Stimulated activated CD4-positive, alpha-beta T cell treated with anti-CD3 and anti-CD28 coated beads, Interleukin-2, amount 100 ng/mL, for 4 hours (primary cell): ENCODE measurements at regions not wholly inside any gene's neighbourhood (a gene's known extent, or its start where the extent isn't known, plus 50 kb on each side); places are given as distances from the start of the nearest gene placed in this dataset.
"Not testable (repeated sequence)": the region's sequence is repeated elsewhere in the genome, so short reads cannot be mapped to it uniquely, and the experiment has no call there.

Experiments used
- DNase-seq: peaks from one replicate; pipeline ENCODE4 v3.0.0-alpha.2; 2020; ENCODE audit warnings: low read depth

DNA sequence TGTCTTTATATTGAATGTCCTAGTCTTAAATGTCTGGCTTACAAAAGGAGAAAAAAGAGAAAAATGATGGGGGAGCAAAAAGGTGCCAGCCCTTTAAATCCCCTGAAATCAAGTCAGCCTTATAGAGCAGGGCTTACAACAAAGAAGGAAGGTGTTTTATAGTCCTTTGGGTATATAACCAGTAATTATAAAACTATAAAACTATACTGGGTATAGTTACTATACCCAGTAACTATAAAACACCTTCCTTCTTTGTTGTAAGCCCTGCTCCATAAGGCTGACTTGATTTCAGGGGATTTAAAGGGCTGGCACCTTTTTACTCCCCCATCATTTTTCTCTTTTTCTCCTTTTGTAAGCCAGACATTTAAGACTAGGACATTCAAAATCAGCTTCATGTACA, 598.0 kb upstream of the SEMA6D start:
- no peak for DNase-seq

DNA sequence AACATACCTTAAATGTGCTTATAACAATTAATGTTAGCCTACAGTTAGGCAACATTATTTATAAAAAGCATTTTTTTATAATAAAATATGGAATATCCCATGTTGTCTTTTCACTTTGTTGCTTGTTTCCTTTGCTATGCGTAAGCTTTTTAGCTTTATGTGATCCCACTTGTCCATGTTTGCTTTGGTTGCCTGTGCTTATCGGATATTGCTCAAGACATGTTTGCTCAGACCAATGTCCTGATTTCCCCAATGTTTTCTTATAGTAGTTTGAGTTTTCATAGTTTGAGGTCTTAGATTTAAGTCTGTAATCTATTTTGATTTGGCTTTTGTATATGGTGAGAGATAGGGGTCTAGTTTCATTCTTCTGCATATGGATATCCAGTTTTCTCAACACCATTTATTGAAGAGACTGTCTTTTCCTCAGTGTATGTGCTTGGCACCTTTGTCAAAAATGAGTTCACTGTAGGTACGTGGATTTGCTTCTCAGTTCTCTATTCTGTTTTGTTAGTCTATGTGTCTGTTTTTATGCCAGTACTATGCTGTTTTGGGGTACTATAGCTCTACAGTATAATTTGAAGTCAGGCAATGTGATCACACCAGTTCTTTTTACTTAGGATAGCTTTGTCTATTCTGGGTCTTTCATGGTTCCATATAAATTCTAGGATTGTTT, 592.7 kb upstream of the SEMA6D start:
- DNase-seq = no peak

DNA sequence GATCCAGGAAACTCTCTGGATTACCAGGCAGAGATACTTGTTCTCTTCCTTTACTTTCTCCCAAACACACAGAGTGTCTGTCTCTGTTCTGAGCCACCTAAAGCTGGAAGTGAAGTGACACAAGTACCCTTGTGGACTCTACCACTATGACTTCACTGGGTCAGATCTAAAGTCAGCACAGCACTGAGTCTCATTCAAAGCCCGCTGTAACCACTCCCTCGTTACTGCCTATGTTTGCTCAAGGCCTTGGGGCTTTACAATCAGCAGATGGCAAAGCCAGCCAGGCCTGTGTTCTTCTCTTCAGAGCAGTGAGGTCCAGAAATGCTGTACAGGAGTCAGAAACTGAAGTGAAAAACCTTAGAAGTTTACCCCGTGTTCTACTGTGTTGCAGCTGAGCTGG, 588.3 kb upstream of the SEMA6D start:
- no peak for DNase-seq

DNA sequence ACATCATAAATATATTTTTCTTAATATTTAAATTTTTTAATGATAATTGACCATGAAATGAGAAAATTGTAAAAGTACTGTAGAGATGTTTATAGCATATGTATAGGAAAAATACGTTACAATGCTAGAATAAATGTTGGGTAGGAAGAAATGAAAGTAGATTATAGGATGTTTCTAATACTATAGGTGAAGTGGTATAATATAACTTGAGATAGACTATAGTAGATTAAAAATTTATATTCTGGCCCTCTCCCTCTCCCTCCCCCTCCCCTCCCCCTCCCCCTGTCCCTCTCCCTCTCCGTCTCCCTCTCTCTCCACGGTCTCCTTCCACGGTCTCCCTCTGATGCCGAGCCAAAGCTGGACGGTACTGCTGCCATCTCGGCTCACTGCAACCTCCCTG, 585.9 kb upstream of the SEMA6D start:
- not testable (repeated sequence) for DNase-seq

DNA sequence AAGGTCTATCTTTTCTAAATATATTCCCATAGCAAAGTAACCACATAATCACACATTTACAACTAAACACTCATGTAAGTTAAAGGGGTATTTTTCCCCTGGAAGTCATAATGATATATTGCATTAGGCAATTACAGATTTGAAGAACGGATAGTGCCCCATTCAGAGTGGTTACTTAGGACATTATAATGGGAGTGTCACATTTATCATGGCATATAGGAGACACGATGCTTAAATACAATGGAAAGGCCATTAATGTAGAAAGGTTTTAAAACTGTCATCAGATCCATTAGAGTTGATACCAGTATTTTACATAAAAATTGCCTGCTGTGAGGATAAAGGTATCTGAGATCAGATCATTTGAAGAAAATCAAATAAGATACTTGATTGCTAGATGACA, 582.0 kb upstream of the SEMA6D start:
- no peak for DNase-seq

DNA sequence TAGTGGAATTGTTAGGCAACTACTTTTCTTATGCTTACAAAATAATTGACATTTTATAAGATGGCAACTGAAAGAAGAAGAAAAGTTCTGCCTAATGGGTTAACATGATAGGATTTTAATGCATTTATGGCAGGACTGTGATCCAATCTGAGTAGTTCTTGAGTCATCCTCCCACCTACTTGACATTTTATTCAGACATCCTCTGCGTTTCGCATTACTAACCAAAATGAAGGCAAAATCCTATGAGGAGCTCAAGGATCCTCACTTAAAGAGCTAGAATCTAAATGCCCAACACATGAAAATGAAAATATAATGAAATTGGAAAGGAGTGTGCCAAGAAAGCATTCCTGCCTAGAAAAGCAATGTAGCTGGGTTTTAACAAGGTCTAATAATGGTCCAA, 581.1 kb upstream of the SEMA6D start:
- no peak for DNase-seq

DNA sequence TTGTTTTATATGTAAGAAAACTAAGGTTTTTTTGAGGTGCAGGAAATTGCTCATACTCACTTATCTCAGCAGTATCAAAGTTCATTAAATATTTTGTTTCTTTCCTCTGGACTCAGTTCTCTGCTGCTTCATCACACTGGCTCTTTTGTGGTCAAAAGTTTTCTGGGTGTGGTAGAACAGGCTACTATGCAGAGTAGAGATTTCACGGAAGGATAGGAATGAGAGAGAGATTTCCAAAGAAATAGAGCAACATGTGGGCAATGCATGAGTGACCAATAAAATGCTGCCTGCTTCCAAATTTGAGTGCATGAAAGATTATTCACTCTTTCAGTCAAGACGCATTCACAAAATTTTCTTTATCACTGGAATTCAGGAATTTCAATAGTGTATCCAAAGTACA, 577.3 kb upstream of the SEMA6D start:
- DNase-seq = no peak

DNA sequence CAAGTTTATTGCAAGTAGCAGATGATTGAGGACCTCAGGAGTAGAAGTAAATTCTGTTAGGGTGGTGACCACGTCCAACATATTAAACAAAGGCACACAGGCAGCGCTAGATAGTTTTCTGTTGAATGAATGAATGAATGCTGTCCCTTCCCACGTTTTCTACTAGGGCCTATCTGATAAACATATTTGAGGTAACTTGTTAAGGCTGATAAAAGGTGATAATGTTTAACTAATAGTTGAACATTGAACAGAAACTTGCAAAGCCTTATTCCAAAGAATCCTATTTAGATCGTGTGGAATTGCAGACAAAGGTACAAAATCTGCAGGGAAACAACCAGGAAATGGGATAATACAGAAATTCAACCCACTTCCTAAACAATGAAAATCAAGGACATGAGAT, 559.5 kb upstream of the SEMA6D start:
- no peak for DNase-seq

DNA sequence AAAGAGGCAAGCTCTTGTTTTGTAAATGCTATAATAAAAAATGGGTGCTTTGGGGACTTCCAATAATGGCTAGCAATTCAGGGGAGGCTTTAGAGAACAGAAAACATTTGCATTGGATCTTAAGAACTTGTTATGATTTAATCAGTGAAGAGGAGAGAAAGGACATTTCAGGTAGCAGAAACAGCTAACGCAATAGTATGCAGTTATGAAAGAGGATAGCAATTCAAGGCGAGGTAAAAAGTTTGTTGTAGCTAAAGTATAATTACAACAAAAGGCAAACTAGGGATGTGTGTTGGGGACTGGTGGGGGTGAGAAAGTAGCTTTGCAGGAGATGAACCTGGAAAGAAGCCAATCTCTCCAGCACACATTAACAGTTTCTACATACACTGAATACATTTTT, 558.7 kb upstream of the SEMA6D start:
- no peak for DNase-seq

DNA sequence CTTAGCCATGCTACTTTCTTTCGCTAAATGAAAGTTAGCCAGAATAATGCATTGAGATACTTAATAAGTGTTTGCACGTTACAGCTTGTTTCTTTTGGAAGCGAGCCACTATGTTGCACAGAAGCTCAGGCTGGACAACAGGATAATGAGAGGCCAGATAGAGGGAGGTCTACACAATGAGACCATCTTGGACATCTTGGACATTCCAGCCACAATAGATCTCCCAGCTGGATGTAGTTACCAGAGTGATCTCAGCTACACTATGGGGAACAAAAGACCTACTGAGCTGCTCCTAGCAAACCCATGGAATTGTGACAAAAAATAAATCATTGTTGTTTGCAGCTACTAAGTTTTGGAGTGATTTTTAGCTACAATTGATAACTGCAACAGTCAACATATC, 540.1 kb upstream of the SEMA6D start:
- no peak for DNase-seq

DNA sequence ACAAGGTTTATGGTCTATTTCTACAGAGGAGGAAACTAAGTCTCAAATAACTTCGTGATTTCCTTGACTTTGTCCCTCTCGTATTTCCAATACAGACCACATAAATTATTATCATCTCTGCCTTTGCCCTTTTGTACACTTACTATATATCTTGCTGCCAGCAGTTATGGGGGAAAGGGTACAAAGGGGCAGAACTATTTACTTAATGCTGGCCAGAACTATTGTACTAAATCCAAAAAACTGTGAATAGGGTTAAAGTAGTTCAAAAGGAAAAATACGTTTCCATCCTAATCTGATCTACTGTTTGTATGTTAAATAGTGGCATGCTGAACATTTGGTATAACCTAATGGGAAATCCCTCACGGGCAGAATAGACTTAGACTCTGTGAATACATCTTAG, 537.3 kb upstream of the SEMA6D start:
- no peak for DNase-seq

DNA sequence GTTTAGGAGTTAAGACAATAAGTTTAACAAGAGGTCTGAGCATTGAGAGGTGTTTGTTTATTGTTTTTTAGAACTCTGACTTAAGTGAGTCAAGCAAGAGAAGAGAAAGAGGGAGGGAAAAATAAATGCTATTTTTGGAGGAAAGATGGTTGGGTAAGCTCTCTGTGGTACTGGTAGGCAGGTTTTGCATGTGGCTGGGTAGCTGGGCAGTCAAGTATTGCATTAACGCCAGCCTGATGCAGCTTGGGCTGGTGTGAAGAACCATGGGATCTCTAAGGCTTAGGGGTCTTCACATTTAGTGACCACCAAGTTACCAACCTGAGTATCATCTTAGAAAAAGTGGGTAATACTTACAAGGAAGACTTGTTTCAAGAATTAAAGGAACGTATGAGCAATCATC, 534.5 kb upstream of the SEMA6D start:
- no peak for DNase-seq

DNA sequence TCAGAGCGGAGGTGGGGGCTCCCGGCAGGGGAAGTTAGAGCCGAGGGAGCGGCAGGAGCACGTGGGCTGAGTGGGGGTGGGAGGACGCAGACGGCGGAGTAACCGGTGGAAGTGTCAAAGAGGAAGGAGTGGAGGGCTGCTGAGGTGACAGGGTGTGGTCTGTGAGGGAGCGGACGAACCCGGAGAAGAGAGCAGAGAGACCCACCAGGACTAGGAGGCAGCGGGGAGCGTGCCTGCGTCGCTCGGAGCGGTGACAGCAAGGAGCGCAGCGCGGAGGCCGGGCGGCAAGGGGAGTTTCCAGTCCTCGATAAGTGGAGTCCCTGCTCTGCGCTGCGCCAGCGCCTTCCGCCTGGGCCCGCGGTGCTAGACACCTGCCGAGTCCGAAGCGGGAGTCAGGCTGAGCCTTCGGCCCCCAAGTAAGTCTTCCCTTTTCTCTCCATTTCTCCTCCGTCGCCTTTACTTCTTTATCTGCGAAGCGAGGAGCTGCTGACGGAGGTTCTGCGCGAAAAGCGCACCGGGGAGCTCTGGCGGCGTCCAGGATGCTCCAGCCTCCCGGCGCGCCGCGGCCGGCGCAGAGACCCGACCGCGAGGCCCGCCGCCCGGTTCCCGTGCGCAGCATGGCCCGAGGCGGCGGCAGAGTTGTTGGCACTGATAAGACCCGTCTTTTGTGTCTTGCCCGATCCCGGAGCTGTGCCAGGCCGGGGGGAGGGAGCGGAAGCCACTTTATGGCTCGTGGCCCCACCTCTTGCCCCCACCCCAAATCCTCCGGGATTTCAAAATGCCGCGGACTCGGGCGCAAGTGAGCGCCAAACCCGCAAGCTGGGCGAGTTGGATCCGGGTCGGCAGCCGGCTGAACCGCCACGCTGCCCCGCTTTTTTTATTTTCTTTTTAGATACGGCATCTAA, 533.0 kb upstream of the SEMA6D start:
- no peak for DNase-seq

DNA sequence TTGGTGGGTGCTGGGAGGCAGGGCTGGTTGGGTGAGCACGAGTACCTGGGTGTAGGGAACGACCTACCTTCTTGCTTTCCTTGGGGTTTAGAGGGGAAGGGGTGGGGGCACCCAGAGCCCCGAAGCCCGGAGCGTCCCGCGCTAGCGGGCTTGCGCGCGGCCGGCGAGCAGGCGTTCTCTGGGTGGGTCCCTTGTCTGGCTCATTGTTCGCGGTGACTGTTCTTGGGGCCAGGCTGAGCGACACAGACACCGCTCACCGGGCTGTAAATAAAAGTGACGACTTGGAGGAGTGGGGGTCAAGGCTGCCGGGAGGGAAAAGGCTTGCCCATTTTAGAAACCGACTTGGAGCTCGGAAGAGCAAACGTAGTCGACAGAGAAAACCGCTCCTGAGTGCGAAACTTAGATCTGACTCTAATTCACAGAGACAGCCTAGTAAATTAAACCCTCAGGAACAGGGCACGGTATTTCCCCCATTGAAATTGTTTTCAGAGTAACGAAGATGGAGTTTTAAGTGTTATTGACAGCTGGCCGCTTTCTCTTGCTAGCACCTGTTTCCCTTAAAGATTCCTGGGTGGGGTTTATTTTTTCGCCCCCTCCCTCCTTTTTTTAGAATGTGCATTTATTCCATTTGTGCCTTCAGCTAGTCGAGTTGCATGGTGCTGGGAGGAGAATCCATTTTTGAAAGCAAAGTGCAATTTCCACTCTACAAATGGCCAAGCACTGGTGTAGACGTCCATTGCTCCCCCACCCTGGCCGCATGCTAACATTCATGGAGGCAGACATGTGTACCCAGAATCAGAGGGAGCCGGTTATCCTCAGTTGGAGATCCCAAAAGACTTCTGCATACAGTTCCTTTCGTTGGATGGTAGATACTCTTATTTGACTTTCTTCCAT, 532.1 kb upstream of the SEMA6D start:
- no peak for DNase-seq

DNA sequence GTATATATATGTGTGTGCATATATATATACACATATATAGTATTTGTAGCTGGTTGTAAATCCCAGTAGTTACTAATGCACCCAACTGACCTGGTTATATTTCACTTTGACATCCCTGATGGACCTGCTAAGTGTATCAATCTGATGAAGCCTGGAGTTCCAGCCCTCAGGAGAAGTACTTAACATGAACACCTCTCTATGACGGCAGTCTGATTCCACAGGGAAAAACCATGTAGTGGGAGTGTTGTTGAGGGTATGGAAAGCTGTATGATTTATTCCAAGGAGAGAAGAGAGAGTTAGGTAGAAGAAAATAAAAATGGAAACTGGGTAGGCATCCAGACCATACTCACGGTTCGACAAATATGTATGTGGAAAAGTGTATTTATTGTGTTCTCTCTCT, 531.2 kb upstream of the SEMA6D start:
- DNase-seq = no peak

DNA sequence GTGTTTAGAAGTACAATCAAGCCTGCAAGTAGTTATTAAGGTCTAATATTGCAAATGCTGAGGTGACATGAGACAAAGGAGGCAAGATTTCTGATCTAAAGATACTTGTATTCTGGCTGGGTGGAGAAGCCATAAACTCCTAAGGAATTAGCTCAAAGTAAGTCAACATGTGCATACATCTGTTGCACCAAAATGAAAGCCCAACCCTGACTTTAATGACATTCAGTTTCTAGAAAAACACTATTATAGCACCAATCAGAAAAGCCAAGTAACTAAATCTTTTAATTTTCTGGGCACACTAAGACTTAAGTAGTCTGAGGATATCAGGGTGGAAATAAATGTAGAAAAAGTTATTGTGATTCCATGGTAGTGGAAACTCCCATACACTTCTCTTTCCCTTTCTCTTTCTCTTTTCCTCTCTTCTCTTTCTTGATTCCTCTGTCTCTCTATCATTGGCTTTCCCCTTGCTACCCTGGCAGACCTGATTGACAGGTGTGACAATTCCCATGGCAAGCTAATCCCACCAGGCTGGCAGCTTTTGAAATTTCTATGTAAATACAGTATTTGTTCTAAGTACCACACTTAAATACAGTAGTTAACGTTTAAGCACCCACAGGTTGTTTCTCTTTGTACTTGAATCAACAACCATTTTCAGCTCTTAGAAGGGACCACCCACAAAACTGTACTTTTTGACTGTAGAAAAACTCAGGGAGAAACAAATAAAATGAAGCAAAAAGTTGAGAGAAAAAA, 528.4 kb upstream of the SEMA6D start:
- no peak for DNase-seq

DNA sequence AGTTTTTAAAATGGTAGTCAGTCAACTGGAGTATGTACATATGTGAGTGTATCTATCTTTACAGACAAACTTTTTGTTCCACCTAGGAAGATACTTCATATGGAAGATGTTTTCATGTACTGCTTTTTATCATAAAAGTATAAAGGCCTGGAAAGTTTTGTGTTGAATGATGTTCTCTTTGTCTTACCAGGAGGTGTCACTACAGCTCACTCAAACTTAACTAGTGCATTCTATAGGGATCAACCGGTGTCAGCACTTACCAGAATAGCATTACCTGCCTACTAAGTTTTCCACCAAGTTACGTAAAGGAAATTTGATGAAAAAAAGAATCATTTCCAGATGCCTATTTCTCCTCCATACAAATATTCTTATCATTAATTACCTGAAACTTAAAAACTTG, 522.6 kb upstream of the SEMA6D start:
- no peak for DNase-seq

DNA sequence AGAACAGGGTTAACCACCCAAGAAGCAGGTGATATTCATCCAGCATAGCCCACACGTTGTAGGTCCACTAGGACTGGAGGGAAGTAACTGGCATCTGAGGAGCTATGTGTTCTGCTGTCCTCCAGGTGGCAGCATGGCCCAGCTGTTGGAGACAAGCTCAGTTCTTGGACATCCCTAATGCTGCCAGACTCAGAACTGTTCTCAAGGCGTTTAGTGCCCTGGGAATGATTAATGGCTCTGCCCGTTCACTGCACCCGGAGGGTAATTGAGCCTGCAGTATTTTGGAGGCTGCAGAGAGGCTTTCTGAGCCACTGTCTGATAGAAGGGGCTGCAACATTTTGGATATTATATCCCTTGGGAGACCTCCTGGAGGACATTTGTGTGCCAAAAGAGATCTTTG, 521.3 kb upstream of the SEMA6D start:
- peak; percentile 3 for DNase-seq

DNA sequence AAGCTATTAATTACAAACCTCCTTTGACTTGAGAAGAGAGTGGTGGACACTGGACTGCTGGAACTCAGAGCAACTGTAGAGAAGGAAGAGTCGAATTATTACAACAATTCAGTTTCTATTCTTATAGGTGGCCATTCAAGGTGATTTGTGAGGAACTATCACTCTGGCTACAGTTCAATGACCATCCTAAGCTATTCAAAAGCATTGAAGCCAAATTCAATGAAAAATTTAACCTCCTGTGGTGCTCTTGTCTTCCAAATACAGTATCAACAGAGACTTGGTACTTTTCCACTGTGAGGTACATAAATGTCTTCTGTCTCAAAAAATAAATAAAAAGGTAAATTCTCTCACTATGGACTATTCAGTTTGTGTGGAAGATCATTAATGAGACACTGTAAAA, 513.3 kb upstream of the SEMA6D start:
- DNase-seq = no peak

DNA sequence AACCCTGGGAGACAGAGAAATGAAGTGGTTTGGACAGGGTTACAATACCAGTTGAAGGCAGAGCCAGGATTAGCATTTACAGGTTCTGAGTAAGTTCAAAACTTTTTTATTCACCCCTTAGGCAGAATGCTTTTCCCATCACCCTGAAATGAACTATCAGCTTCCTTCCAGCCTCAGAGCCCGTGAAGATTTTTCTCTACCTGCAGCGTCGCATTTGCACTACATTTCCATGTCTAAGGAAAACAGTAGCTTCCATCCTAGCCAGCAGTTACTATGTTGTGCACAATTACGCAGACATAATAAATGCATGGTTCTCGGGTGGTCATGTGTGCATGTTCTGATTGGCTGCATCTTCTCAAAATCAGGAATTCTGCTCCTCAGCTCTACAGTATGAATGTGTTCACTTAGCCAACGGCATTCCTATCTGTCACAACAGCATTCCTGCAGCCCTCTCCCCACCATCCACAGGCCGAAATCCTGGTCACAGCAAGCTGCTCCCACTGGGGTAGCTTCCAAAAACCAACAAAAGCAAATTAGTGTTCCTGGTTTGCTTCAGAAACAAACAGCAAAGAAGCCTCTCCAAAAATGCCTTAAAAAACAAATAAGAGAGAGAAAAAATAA, 510.8 kb upstream of the SEMA6D start:
- DNase-seq = no peak

DNA sequence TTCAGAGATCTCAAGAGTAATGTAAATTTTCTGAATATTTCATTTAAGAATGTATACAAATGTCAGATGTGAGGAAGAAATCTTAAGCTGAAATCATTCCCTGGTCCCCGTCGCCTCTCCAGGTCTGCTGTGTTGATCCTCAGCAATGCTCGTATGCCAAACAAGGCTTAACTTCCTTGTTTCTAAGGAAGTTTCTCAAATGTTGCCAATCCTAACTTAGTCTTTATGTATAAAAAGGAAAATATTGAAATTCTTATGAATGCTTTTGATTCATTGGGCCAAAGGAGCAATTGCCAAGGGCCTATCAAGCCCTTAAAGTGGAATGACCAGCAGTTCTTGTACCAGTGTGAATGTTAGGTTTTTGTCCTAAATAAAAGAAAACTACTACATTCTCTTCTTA, 507.7 kb upstream of the SEMA6D start:
- DNase-seq = no peak
